ENCODE measurements at regions not wholly inside any gene's neighbourhood (a gene's known extent, or its start where the extent isn't known, plus 50 kb on each side); places are given as distances from the start of the nearest gene placed in this dataset.

DNA sequence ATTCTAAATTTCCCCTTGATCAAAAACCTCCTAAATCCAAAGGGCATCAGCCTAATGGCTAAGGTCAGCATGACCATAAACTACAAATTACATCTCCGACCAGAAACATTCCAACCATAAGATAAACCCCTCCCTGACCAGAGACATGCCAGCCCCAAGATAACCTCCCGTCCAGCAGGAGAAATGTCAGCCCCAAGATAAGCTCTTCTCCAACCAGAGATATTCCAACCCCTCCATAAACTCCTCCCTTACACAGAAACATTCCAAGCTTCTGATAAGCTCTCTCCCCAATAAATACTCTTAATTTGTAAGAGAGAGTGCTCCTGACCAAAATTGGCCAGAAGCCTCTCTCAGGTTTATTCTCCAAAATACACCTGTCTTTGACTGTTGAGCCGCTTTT is 274.0 kb downstream of the RNF152 start:
- DNase-seq (ENCODE audit: low read depth): no peak

DNA sequence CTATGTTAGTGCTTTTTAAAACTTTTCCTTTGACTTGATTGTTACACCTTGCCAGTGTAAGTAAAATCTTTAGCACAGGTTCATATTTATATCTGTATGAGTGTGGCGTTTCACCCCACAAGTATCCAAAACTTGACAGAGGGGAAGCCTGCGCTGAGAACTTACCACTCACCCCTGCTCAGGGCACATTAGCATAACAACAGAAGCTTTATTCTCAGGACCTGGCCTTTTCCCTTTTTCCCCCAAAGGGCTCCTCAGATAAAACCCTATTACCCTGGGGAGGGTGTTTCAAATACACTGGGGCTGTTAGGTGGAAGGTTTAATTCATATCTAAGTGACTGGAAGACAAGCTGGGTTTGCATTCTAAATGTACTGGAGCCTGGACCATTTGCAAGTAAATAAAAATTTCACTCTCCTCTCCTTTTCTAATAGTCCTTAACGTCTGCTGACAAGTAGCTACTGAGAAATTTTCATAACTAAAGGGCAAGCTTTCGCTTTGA is 276.6 kb downstream of the RNF152 start:
- no peak for DNase-seq (ENCODE audit: low read depth)

DNA sequence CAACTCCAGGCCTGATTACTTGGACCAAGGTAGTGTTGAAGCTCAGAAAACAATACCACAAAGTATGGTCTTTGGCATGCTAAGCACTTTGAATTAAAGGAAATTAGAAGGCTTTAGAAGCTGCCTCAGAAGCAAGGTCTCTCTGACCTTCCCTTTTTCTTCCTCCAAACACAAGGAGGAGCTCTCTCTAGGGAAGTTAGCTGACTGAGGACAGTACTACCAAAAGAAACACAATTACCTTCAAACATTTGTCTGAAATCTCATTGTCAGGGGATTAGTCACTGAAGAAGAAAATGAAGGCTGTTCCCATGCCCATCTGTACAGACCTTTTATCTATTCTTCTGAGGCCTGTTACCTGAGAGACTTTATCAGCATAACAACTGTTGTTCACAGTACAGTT is 279.3 kb downstream of the CDH20 start:
- DNase-seq (ENCODE audit: low read depth): no peak

DNA sequence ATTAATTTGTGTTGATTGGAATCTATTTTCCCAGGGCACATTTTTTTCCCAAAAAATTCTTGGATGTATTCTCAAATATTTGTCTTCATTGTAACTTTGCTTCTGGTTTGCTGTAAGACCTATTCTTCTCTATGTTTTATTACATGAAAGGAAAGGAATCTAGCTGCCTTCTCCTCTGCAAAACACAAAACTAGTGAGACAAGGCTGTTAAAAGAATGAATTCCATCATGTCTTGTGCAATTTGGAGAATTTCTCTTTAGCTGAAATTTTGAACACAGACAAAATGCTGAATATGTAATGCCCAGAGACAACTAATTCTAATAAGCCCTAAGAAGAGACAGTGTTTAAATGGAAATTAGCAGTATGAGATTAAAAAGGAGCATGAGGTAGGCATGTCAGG is 275.9 kb downstream of the CDH20 start:
- DNase-seq (ENCODE audit: low read depth): no peak

DNA sequence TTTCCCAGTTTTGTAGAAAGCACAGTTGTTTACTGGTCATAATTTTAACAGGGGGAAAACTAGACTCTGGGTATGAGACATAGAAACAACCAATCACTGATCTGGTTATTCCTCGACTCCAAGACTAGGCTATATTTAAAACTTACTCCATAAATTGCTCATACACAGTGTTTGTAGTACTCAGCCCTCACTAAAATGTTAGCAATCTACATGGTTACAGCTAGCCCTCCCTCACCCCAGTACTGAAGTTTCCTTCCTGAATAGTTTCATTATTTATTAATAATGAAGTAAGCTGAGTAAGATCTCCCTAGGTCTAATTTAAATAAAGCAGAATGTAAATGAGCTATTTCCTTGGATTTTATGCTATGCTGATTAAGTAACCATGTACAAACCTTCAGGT is 275.1 kb downstream of the CDH20 start:
- no peak for DNase-seq (ENCODE audit: low read depth)

DNA sequence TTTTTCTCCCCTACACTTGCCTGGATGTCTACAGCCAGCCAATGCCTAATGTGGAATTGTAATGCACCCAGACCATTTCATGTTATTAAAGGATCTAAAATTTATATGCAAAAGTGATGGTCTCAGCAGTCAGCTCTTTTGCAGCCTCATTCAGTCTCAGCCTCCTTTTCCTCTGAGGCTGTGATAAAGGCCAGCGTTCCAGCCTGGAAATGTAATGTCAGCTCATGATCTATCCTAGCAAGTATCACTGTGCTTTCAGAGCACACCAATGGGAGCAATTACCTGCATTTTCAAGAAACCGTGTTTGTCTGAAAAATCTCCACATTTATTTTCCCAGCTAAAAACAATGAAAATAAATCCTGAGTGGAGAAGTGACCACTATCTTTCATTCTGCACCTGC is 274.6 kb downstream of the CDH20 start:
- DNase-seq (ENCODE audit: low read depth): no peak

DNA sequence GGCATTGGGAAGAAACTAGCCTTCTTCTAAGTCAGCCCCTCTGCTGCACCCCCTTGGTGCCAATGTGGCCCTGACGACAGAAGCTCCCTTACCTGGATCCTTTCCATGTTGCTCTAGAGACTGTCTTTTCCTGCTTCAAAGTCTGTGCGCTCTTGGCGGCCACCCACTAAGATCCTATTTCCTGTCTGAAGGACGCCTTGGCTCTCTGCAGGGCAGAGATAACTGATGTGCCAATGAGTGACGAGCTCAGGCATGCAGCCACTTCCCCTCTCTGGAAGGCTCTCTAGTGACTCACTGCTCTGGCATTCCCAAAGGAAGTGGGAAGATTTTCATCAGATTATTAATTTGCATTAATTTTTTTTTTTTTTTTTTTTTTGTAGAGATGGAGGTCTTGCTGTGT is 273.5 kb downstream of the CDH20 start:
- DNase-seq (ENCODE audit: low read depth): peak; percentile 84

DNA sequence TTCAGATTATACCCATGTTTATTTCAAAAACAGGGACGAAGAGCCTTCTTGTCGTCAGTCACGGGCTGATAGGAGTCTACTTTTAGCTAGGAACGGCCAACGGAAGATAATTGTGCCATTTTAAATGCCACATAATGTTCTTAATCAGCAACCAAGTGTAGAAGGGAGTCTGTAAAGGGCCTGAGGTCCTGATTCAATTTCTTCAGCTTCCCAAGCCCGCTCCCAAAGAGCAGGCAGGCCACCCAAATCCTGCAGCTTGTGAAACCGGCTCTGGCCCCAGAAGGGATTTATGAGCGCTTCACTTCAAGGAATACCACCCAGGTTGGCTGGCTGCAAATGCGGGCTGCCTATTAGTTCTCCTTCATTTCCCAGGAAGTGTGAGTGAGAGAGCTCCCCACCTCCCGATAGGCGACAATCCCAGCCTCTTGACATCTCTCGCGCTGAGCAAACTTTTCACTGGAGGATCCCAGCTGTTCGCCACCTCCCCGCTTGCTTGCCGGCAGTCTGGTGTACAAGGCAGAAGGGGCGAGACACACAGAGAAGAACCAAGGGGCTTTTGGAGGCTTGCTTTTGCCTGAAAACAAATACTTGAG is 272.9 kb downstream of the CDH20 start:
- no peak for DNase-seq (ENCODE audit: low read depth)

DNA sequence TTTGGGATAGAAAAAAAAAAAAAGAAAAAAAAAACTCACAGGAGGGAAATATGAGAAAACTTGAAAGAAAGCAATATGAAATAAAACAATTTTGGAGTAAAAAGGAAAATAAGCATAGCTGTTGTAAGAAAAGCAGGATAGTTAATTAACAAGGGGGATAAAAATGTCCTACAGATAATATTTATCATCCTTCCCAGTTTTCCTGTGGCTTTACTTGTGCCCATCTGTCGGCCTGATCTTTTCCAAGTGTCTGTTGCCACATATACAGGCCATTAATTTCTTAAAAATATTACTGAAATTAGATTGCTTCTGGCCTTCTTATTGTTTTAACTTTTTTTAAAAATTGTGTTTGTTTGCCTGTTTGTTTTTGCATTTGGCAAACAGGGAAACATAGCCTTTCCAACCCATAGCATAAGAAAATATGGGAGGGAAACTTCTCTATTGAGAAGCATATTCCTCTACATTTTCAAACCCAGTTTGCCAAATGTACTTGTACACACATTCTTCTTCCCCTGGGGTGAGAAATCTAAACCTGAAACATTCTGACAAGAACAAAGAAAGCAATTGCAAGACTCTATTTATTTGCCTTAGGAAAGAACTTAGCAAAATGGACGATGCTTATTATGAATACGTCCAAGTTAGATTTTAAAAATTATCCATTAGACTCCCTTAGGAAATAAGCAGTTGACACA is 272.3 kb downstream of the CDH20 start:
- DNase-seq (ENCODE audit: low read depth): no peak

Measured in HS-5 (cell line).